IPS DF 6.9 (cell line): ENCODE measurements at regions not wholly inside any gene's neighbourhood (a gene's known extent, or its start where the extent isn't known, plus 50 kb on each side); places are given as distances from the start of the nearest gene placed in this dataset.

Source experiments
- DNase-seq: peaks from one replicate; pipeline ENCODE4 v3.0.0-alpha.2; 2013; ENCODE audit warnings: low read depth, low spot score
- H3K27ac ChIP-seq: one replicate; pipeline ENCODE4 v1.5.1; 2013; ENCODE audit warnings: low read length, control low read depth
- H3K27me3 ChIP-seq: 2 replicates; pipeline ENCODE4 v1.6.1; 2013; ENCODE audit warnings: mild to moderate bottlenecking, low read length; ENCODE audit not compliant: control insufficient read depth, insufficient read depth
- H3K36me3 ChIP-seq: 2 replicates; pipeline ENCODE4 v1.6.1; 2013; ENCODE audit warnings: low read length; ENCODE audit not compliant: control insufficient read depth, insufficient read depth
- H3K4me1 ChIP-seq: 2 replicates; pipeline ENCODE4 v1.6.1; 2013; ENCODE audit warnings: low read length; ENCODE audit not compliant: control insufficient read depth, insufficient read depth
- H3K4me3 ChIP-seq: 2 replicates; pipeline ENCODE4 v1.5.1; 2013; ENCODE audit warnings: mild to moderate bottlenecking, low read length
- H3K9me3 ChIP-seq: 2 replicates; pipeline ENCODE4 v1.6.1; 2013; ENCODE audit warnings: low read length, inconsistent platforms; ENCODE audit not compliant: control insufficient read depth, insufficient read depth
- WGBS: extraction: QIAGEN DNeasy Blood & Tissue Kit; methylation state at CpG from one replicate; pipeline ENCODE4 v1.1.7; 2013; ENCODE audit warnings: mixed read lengths, missing lambda C conversion rate; ENCODE audit not compliant: insufficient read length, insufficient coverage; 5-methylcytosine and 5-hydroxymethylcytosine counted together

DNA sequence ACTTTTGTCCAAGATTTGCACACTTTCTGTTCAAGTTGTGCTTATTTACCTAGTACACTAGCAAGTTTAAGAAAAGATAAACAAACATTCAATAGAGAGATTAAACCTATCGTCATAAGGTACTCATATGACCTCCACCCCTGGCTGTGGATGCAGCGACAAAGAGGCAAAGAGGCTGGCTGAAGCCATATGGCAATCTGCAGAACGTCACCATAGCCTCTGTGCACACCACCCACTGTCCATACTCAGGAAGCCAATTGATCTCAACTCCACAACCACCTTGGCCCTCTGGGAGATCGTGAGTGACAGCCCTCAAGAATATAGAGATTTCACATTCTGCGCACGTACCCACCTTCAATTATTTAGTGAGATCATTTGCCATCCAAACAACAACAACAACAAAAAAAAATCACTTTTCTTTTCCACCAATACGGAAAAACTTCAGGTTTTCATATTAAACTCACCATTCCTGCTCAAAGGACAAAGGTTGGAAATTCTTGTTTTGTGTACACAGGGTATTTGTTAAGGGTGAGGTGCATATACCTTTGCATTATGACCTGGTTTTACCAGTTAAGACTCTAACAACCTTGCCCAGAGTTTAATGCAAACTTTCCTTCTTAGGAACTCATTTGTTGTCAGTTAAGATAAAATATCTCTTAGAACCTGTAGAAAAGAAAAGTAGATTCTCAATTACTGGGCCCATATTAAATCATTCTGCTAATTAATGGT is 243.0 kb upstream of the FSTL5 start:
- H3K27ac ChIP-seq: no peak overlapping the region
- DNase-seq: no peak
- WGBS: 100% methylated on average over 3 of the region's 7 CpGs

DNA sequence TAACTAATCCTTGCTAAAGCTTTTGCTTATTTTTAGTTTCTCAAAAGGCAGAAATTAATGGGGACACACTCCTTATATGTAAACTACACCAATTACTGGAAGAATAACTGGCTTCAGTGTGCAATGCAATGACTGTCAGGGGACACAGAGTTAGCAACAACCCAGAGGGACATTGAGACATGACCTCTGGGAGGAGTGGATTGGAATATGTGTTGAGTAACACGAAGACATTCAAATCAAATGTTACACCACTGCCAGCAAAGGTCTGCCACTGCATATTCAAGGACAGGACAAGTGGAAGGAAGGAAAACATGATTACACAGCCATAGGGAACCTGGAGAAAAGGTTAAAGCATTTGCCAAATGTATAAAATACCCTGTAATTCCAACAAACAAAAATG is 240.1 kb upstream of the FSTL5 start:
- no peaks in the 10 kb centered on the region for H3K36me3 ChIP-seq
- no peak for DNase-seq
- H3K9me3 ChIP-seq: no peaks in the 10 kb centered on the region
- H3K4me1 ChIP-seq: no peaks in the 10 kb centered on the region
- no peak overlapping the region for H3K4me3 ChIP-seq
- no peaks in the 10 kb centered on the region for H3K27me3 ChIP-seq
- WGBS: no CpG with 5 or more reads among the region's 1 CpG
- H3K27ac ChIP-seq: no peak overlapping the region

More for the DNA sequence above, 243.0 kb upstream of the FSTL5 start:
- Histone ChIP-seq H3K4me1 (no peaks in the 10 kb centered on the region), H3K27me3 (no peaks in the 10 kb centered on the region), H3K4me3 (no peak overlapping the region), H3K36me3 (no peaks in the 10 kb centered on the region), H3K9me3 (no peaks in the 10 kb centered on the region)

DNA sequence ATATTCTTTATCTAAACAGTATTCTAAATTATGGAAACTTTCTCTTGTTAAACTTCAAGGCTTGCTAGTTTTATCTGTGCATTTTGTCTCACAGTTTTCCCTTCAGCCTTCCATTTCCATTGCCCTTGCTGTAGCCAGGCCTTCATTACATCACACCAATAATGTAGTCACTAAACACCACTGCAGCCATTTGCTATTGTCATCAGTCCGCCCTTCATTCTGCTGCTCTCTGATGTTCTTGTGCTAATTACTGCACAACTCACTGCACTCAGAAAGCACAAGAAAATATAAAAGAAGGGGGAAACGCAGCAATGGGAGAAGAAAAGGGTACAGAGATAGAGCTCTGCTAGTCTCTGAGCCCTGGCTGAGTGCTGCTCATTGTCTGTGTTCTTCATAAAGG is 239.6 kb upstream of the FSTL5 start:
- Histone ChIP-seq H3K27ac (no peak overlapping the region), H3K36me3 (no peaks in the 10 kb centered on the region), H3K4me3 (no peak overlapping the region), H3K9me3 (no peaks in the 10 kb centered on the region), H3K4me1 (no peaks in the 10 kb centered on the region), H3K27me3 (no peaks in the 10 kb centered on the region)
- WGBS: no CpG with 5 or more reads among the region's 2 CpGs
- DNase-seq: no peak

- 100% methylated on average over 1 of the region's 5 CpGs for WGBS
- Histone ChIP-seq H3K36me3 (no peaks in the 10 kb centered on the region), H3K4me3 (no peak overlapping the region), H3K9me3 (no peaks in the 10 kb centered on the region), H3K27ac (no peak overlapping the region), H3K27me3 (no peaks in the 10 kb centered on the region), H3K4me1 (no peaks in the 10 kb centered on the region)
- no peak for DNase-seq
Observed at GRCh38 chr4:162401021-162401420, 237.2 kb upstream of the FSTL5 start.

DNA sequence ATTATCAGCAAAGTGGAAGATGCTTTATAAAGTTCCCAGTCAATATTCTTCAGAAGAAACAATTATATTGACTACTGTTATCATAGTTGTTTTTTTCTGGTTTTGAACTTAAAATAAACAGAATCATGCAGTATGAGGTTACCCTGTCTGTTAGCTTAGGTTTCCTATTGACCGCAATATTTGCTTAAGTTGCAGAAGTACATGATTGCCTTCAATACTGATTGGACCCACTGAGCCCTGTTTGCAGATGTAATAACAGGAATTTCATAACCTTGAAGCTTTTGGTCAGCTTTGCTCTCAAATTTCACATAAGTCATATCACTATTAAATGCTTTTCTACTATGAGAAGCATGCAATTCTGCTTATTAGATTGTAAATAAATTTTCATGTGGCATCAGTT is 229.1 kb upstream of the FSTL5 start:
- no peaks in the 10 kb centered on the region for H3K9me3 ChIP-seq
- no CpG with 5 or more reads among the region's 1 CpG for WGBS
- no peak overlapping the region for H3K27ac ChIP-seq
- no peaks in the 10 kb centered on the region for H3K27me3 ChIP-seq
- no peak for DNase-seq
- H3K36me3 ChIP-seq: no peaks in the 10 kb centered on the region
- no peak overlapping the region for H3K4me3 ChIP-seq
- no peaks in the 10 kb centered on the region; the same call in 1 of the 2 replicates for H3K4me1 ChIP-seq

- H3K27me3 ChIP-seq: no peaks in the 10 kb centered on the region
- no peak overlapping the region for H3K27ac ChIP-seq
- H3K36me3 ChIP-seq: no peaks in the 10 kb centered on the region
- no peak overlapping the region for H3K4me3 ChIP-seq
- DNase-seq: no peak
- H3K4me1 ChIP-seq: no peaks in the 10 kb centered on the region
- no peaks in the 10 kb centered on the region for H3K9me3 ChIP-seq
Observed at GRCh38 chr4:162366146-162366545, 202.3 kb upstream of the FSTL5 start.

DNA sequence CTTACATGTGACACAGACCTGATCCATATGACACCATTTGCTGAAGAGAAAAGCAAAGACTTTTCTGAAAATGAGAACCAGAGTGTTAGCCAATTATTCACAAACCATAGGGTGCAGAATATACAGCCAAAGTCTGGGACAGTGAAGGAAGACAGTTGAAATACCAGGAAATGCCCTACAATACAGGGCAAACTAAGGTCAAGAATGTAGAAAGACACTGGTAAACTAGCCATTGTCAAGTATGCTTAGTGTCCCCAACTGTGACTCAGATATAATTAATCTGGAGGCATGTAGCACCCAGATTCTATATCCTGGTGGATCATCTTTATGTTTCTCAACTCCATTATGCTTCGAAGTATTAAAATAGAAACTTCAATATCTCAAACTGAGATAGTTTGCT is 200.9 kb upstream of the FSTL5 start:
- H3K36me3 ChIP-seq: no peaks in the 10 kb centered on the region
- H3K4me3 ChIP-seq: no peak overlapping the region
- no peaks in the 10 kb centered on the region for H3K9me3 ChIP-seq
- DNase-seq: no peak
- H3K27me3 ChIP-seq: no peaks in the 10 kb centered on the region
- H3K27ac ChIP-seq: no peak overlapping the region
- H3K4me1 ChIP-seq: no peaks in the 10 kb centered on the region
- no CpG with 5 or more reads among the region's 1 CpG for WGBS

DNA sequence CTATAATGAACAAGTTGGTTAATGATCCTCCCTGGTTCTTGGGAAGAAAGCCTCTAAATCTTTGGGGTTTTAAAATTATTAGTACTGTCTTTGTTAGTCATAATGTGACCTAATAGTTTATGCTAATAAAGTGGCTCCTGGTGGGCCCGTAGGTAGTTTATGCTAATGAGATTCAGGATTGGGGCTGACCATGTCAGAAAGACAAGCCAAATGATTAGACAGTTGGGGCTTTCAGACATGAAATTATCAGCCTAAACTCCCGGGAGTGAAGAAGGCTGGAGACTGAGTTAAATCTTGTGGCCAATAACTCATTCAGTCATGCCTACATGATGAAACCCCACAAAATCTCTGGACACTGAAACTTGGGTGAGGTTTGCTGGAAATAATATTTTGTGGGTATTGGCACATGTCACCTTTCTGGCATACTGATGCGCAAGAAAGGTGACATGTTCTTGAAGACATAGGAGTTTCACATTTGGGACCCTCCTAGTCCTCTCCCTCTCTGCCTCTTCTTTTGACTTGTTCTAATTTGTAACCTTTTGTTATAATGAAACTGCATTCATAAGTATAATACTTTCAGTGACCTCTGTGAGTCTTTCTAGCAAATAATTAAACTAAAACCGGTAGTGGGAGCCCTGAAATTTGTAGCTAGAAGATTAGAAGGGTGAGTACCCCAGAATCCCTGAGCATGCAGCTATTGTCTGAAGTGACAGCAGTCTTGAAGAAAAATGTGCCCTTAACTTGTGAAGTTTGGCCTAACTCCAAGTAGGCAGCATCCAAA is 196.8 kb upstream of the FSTL5 start:
- H3K27me3 ChIP-seq: no peaks in the 10 kb centered on the region
- no peak for DNase-seq
- no CpG with 5 or more reads among the region's 4 CpGs for WGBS

DNA sequence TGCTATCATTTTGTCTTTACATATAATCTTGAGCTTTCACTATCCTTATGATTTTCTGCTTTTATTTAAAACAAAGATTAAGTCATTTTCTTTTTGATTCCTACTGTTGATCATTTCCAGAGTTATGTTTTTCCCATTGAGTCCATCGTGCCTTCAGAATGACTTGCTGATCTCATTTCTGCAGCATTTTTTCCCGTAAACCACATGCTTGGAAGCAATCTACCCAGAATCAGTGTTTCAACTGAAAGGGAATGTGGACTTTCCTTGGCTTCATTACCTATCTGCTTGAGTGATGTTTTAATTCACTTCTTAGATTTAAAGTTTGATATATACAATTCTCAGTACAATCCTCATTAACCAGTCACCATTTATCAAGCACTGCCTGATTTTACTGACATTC is 192.4 kb upstream of the FSTL5 start:
- WGBS: no CpG with 5 or more reads among the region's 2 CpGs
- H3K4me1 ChIP-seq: no peaks in the 10 kb centered on the region
- no peaks in the 10 kb centered on the region for H3K27me3 ChIP-seq
- no peaks in the 10 kb centered on the region for H3K36me3 ChIP-seq
- no peak for DNase-seq
- no peak overlapping the region for H3K4me3 ChIP-seq
- H3K9me3 ChIP-seq: no peaks in the 10 kb centered on the region
- H3K27ac ChIP-seq: no peak overlapping the region

More for the DNA sequence above, 196.8 kb upstream of the FSTL5 start:
- Histone ChIP-seq H3K9me3 (no peaks in the 10 kb centered on the region), H3K4me3 (no peak overlapping the region), H3K4me1 (no peaks in the 10 kb centered on the region), H3K27ac (no peak overlapping the region), H3K36me3 (no peaks in the 10 kb centered on the region)

- Histone ChIP-seq H3K9me3 (no peaks in the 10 kb centered on the region), H3K4me3 (no peak overlapping the region), H3K27ac (no peak overlapping the region), H3K27me3 (no peaks in the 10 kb centered on the region), H3K36me3 (no peaks in the 10 kb centered on the region), H3K4me1 (no peaks in the 10 kb centered on the region)
- DNase-seq: no peak
- WGBS: no CpG with 5 or more reads among the region's 1 CpG
Observed at GRCh38 chr4:162352580-162353107, 188.8 kb upstream of the FSTL5 start.
